NCI-H2171 treated with DMSO at 0.1 percent for 48 hours (cell line): ENCODE measurements at regions not wholly inside any gene's neighbourhood (a gene's known extent, or its start where the extent isn't known, plus 50 kb on each side); places are given as distances from the start of the nearest gene placed in this dataset.
"Not testable (repeated sequence)": the region's sequence is repeated elsewhere in the genome, so short reads cannot be mapped to it uniquely, and the experiment has no call there.

Experiments
- DNase-seq: peaks from one replicate; lab custom pipeline; 2025; lab: John Stamatoyannopoulos, UW

- no peak for DNase-seq
Observed at GRCh38 chr18:35770376-35771014, 189.0 kb downstream of the GALNT1 start.

GRCh38 chr18:35771172-35771571 is 189.6 kb downstream of the GALNT1 start:
- no peak for DNase-seq

- no peak for DNase-seq
Observed at GRCh38 chr18:35775887-35776286, 194.3 kb downstream of the GALNT1 start.

GRCh38 chr18:35776473-35776872 is 194.9 kb downstream of the GALNT1 start:
- DNase-seq = no peak

- DNase-seq = no peak
Observed at GRCh38 chr18:35777039-35777438, 195.4 kb upstream of the RMP24 start.

GRCh38 chr18:35778850-35779627 is 193.4 kb upstream of the RMP24 start:
- no peak for DNase-seq

GRCh38 chr18:35780937-35781336 is 191.5 kb upstream of the RMP24 start:
- DNase-seq = no peak

GRCh38 chr18:35782926-35783325 is 189.6 kb upstream of the RMP24 start:
- DNase-seq = no peak

- no peak for DNase-seq
Observed at GRCh38 chr18:35786365-35787042, 186.0 kb upstream of the RMP24 start.

- no peak for DNase-seq
Observed at GRCh38 chr18:35789543-35789942, 182.9 kb upstream of the RMP24 start.

- DNase-seq = no peak
Observed at GRCh38 chr18:35797948-35798347, 174.5 kb upstream of the RMP24 start.

- no peak for DNase-seq
Observed at GRCh38 chr18:35803551-35803950, 168.9 kb upstream of the RMP24 start.

GRCh38 chr18:35804377-35804776 is 168.1 kb upstream of the RMP24 start:
- no peak for DNase-seq

GRCh38 chr18:35807811-35808335 is 164.6 kb upstream of the RMP24 start:
- no peak for DNase-seq

GRCh38 chr18:35808796-35809195 is 163.7 kb upstream of the RMP24 start:
- DNase-seq = no peak

- DNase-seq = no peak
Observed at GRCh38 chr18:35810520-35810919, 162.0 kb upstream of the RMP24 start.

GRCh38 chr18:35811896-35812295 is 160.6 kb upstream of the RMP24 start:
- no peak for DNase-seq

GRCh38 chr18:35815011-35815410 is 157.5 kb upstream of the RMP24 start:
- not testable (repeated sequence) for DNase-seq

GRCh38 chr18:35816003-35816402 is 156.5 kb upstream of the RMP24 start:
- no peak for DNase-seq

- DNase-seq = no peak
Observed at GRCh38 chr18:35817604-35818352, 154.7 kb upstream of the RMP24 start.

- DNase-seq = no peak
Observed at GRCh38 chr18:35818353-35818667, 154.2 kb upstream of the RMP24 start.

GRCh38 chr18:35822413-35822812 is 150.1 kb upstream of the RMP24 start:
- DNase-seq = no peak
